Mammary epithelial cell (primary cell): ENCODE measurements at regions not wholly inside any gene's neighbourhood (a gene's known extent, or its start where the extent isn't known, plus 50 kb on each side); places are given as distances from the start of the nearest gene placed in this dataset.

Experiments used
- EZH2 ChIP-seq: IDR thresholded peaks from 2 replicates; pipeline ENCODE4 v1.6.1; 2012; ENCODE audit warnings: low read length, inconsistent platforms, borderline replicate concordance
- TF ChIP-seq, protein P1 (sequence below), 2 donors: IDR thresholded peaks in 1 of 2; conservative IDR thresholded peaks in 1 of 2; 2 replicates each; pipeline ENCODE4 v1.5.1; 2011 to 2012; ENCODE audit warnings: inconsistent platforms in 2 of 2, low read length in 2 of 2, mild to moderate bottlenecking in 2 of 2, control low read depth in 1 of 2, low read depth in 1 of 2; ENCODE audit not compliant: insufficient read depth in 1 of 2; ENCODE audit errors: extremely low read depth in 1 of 2

DNA sequence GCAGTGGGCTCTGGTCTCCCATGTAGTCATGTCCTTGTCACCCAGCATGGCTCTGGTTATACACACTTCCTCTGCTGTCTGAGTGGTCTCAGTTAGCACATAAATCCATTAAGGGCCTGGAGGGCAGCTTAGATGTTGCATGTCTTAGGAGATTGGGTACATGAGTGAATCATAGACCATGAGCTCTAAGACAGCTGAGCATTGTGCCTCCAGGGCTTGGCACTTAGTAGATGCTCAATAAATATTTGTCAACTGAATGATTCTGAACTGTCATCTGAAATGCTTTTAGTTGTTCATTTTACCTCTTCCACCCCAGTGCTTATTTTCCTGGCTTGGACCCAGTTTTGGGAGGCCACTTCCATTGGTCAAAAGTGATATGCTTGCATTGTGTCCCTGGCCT, 135.6 kb downstream of the BOD1 start:
- TF ChIP-seq, protein P1, sequence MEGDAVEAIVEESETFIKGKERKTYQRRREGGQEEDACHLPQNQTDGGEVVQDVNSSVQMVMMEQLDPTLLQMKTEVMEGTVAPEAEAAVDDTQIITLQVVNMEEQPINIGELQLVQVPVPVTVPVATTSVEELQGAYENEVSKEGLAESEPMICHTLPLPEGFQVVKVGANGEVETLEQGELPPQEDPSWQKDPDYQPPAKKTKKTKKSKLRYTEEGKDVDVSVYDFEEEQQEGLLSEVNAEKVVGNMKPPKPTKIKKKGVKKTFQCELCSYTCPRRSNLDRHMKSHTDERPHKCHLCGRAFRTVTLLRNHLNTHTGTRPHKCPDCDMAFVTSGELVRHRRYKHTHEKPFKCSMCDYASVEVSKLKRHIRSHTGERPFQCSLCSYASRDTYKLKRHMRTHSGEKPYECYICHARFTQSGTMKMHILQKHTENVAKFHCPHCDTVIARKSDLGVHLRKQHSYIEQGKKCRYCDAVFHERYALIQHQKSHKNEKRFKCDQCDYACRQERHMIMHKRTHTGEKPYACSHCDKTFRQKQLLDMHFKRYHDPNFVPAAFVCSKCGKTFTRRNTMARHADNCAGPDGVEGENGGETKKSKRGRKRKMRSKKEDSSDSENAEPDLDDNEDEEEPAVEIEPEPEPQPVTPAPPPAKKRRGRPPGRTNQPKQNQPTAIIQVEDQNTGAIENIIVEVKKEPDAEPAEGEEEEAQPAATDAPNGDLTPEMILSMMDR (conservative IDR thresholded peaks at IDR 0.05 in 1 of 2, IDR thresholded peaks at IDR 0.05 in 1 of 2; ENCODE audit: extremely low read depth in 1 of 2, insufficient read depth in 1 of 2, low read depth in 1 of 2, low read length in 2 of 2) = no peak
- TF ChIP-seq EZH2 = no peak
